Muscle of leg (tissue), 3 donors: ENCODE measurements at regions not wholly inside any gene's neighbourhood (a gene's known extent, or its start where the extent isn't known, plus 50 kb on each side); places are given as distances from the start of the nearest gene placed in this dataset.

Experiments used
- DNase-seq: peaks from one replicate; pipeline ENCODE4 v3.0.0; 2013
- H3K27ac ChIP-seq: one replicate; pipeline ENCODE4 v1.5.1; 2013; ENCODE audit warnings: mild to moderate bottlenecking, low read length, control low read depth
- H3K27me3 ChIP-seq: one replicate; pipeline ENCODE4 v1.6.1; 2013; ENCODE audit warnings: low read length; ENCODE audit not compliant: control insufficient read depth, insufficient read depth
- H3K36me3 ChIP-seq: one replicate; pipeline ENCODE4 v1.6.1; 2013; ENCODE audit warnings: low read length; ENCODE audit not compliant: control insufficient read depth, insufficient read depth
- H3K4me1 ChIP-seq: one replicate; pipeline ENCODE4 v1.6.1; 2013; ENCODE audit warnings: low read length; ENCODE audit not compliant: control insufficient read depth, insufficient read depth
- H3K4me3 ChIP-seq: one replicate; pipeline ENCODE4 v1.5.1; 2013; ENCODE audit warnings: low read length, control low read depth
- H3K9me3 ChIP-seq: replicated peaks from 2 replicates; pipeline ENCODE4 v1.6.1; 2013; ENCODE audit warnings: low read depth, low read length; ENCODE audit not compliant: control insufficient read depth
- WGBS: methylation state at CpG from one replicate; pipeline ENCODE4 v1.1.5; 2013; ENCODE audit warnings: missing lambda C conversion rate; ENCODE audit not compliant: insufficient coverage; 5-methylcytosine and 5-hydroxymethylcytosine counted together

GRCh38 chr9:16345902-16346301 lies 524.6 kb downstream of the BNC2 start:
- no peak for DNase-seq
- Histone ChIP-seq H3K27ac (no peak overlapping the region), H3K36me3 (no peaks in the 10 kb centered on the region), H3K4me3 (no peak overlapping the region), H3K9me3 (no peaks in the 10 kb centered on the region), H3K4me1 (peaks cover 19% of the 10 kb centered on the region), H3K27me3 (no peaks in the 10 kb centered on the region)
- no CpG with 5 or more reads among the region's 3 CpGs for WGBS

GRCh38 chr9:16347886-16348285 lies 522.6 kb downstream of the BNC2 start:
- Histone ChIP-seq H3K27ac (no peak overlapping the region), H3K4me3 (no peak overlapping the region), H3K4me1 (peaks cover 10% of the 10 kb centered on the region), H3K27me3 (no peaks in the 10 kb centered on the region), H3K36me3 (no peaks in the 10 kb centered on the region), H3K9me3 (no peaks in the 10 kb centered on the region)
- no peak for DNase-seq
- 73% methylated on average over 4 of the region's 5 CpGs for WGBS

- Histone ChIP-seq H3K27me3 (no peaks in the 10 kb centered on the region), H3K27ac (no peak overlapping the region), H3K9me3 (no peaks in the 10 kb centered on the region), H3K36me3 (no peaks in the 10 kb centered on the region), H3K4me1 (peaks cover 4% of the 10 kb centered on the region), H3K4me3 (no peak overlapping the region)
- 72% methylated on average over 4 of the region's 4 CpGs for WGBS
- no peak for DNase-seq
Measured at GRCh38 chr9:16348531-16348930, 521.9 kb downstream of the BNC2 start.

GRCh38 chr9:16352251-16352650 lies 518.2 kb downstream of the BNC2 start:
- no peak for DNase-seq
- Histone ChIP-seq H3K27ac (no peak overlapping the region), H3K36me3 (no peaks in the 10 kb centered on the region), H3K4me3 (no peak overlapping the region), H3K27me3 (no peaks in the 10 kb centered on the region), H3K9me3 (no peaks in the 10 kb centered on the region), H3K4me1 (no peaks in the 10 kb centered on the region)
- 100% methylated on average over 1 of the region's 1 CpG for WGBS

GRCh38 chr9:16352791-16353401 lies 517.6 kb downstream of the BNC2 start:
- H3K27me3 ChIP-seq = no peaks in the 10 kb centered on the region
- no peaks in the 10 kb centered on the region for H3K4me1 ChIP-seq
- no peak overlapping the region for H3K27ac ChIP-seq
- DNase-seq = no peak
- no peaks in the 10 kb centered on the region for H3K36me3 ChIP-seq
- no peak overlapping the region for H3K4me3 ChIP-seq
- WGBS = no CpG with 5 or more reads among the region's 3 CpGs
- H3K9me3 ChIP-seq = no peaks in the 10 kb centered on the region

GRCh38 chr9:16356196-16356765 lies 514.2 kb downstream of the BNC2 start:
- Histone ChIP-seq H3K36me3 (no peaks in the 10 kb centered on the region), H3K9me3 (no peaks in the 10 kb centered on the region), H3K4me3 (no peak overlapping the region), H3K27me3 (no peaks in the 10 kb centered on the region), H3K27ac (no peak overlapping the region), H3K4me1 (no peaks in the 10 kb centered on the region)
- no peak for DNase-seq
- 83% methylated on average over 6 of the region's 8 CpGs for WGBS

GRCh38 chr9:16357828-16358227 lies 512.6 kb downstream of the BNC2 start:
- no peaks in the 10 kb centered on the region for H3K4me1 ChIP-seq
- no peak for DNase-seq
- no peak overlapping the region for H3K27ac ChIP-seq
- no peak overlapping the region for H3K4me3 ChIP-seq
- no peaks in the 10 kb centered on the region for H3K36me3 ChIP-seq
- WGBS = 76% methylated on average over 4 of the region's 4 CpGs
- H3K9me3 ChIP-seq = no peaks in the 10 kb centered on the region
- H3K27me3 ChIP-seq = no peaks in the 10 kb centered on the region

- Histone ChIP-seq H3K36me3 (no peaks in the 10 kb centered on the region), H3K9me3 (no peaks in the 10 kb centered on the region), H3K4me1 (no peaks in the 10 kb centered on the region), H3K4me3 (no peak overlapping the region), H3K27me3 (no peaks in the 10 kb centered on the region), H3K27ac (no peak overlapping the region)
- DNase-seq = no peak
- 100% methylated on average over 1 of the region's 2 CpGs for WGBS
Measured at GRCh38 chr9:16358751-16359150, 511.7 kb downstream of the BNC2 start.
